GM11168 (cell line): ENCODE measurements at regions not wholly inside any gene's neighbourhood (a gene's known extent, or its start where the extent isn't known, plus 50 kb on each side); places are given as distances from the start of the nearest gene placed in this dataset.
"Not testable (repeated sequence)": the region's sequence is repeated elsewhere in the genome, so short reads cannot be mapped to it uniquely, and the experiment has no call there.

Source experiments
- in situ Hi-C: fragments of 300-500 bp; cut with MboI; formaldehyde crosslinking; loops from one replicate; pipeline ENCODE4 v1.12.0; 2022; ENCODE audit warnings: low sequenced_read_pairs; ENCODE audit not compliant: unreplicated experiment

GRCh38 chr3:112765531-112765930 lies 81.1 kb downstream of the CD200R1L start:
- in situ Hi-C loops, result no loop called here

- in situ Hi-C loops, result no loop called here
These were observed 83.4 kb downstream of the CD200R1L start for GRCh38 chr3:112763258-112763657.

GRCh38 chr3:112761062-112761638 lies 85.5 kb downstream of the CD200R1L start:
- in situ Hi-C loops, result no loop called here

GRCh38 chr3:112759681-112760080 lies 87.0 kb downstream of the CD200R1L start:
- in situ Hi-C loops, result no loop called here

GRCh38 chr3:112759210-112759609 lies 87.5 kb downstream of the CD200R1L start:
- in situ Hi-C loops, result no loop called here

- in situ Hi-C loops, result no loop called here
These were observed 89.5 kb downstream of the CD200R1L start for GRCh38 chr3:112757197-112757596.

- in situ Hi-C loops, result no loop called here
These were observed 90.6 kb downstream of the CD200R1L start for GRCh38 chr3:112755845-112756613.

GRCh38 chr3:112755046-112755445 lies 91.6 kb downstream of the CD200R1L start:
- in situ Hi-C loops, result not testable (repeated sequence)

GRCh38 chr3:112751564-112752512 lies 94.8 kb downstream of the CD200R1L start:
- in situ Hi-C loops, result no loop called here

GRCh38 chr3:112751061-112751460 lies 95.6 kb downstream of the CD200R1L start:
- in situ Hi-C loops, result no loop called here

- in situ Hi-C loops, result no loop called here
These were observed 99.0 kb downstream of the CD200R1L start for GRCh38 chr3:112747624-112748023.

- in situ Hi-C loops, result no loop called here
These were observed 99.9 kb downstream of the CD200R1L start for GRCh38 chr3:112746675-112747280.

- in situ Hi-C loops, result no loop called here
These were observed 101.0 kb downstream of the CD200R1L start for GRCh38 chr3:112745567-112746248.

- in situ Hi-C loops, result no loop called here
These were observed 101.7 kb downstream of the CD200R1L start for GRCh38 chr3:112744825-112745566.

- in situ Hi-C loops, result no loop called here
These were observed 102.6 kb downstream of the CD200R1L start for GRCh38 chr3:112744106-112744505.

- in situ Hi-C loops, result no loop called here
These were observed 102.0 kb upstream of the CCDC80 start for GRCh38 chr3:112742934-112743333.

- in situ Hi-C loops, result no loop called here
These were observed 101.0 kb upstream of the CCDC80 start for GRCh38 chr3:112741983-112742382.

- in situ Hi-C loops, result no loop called here
These were observed 99.9 kb upstream of the CCDC80 start for GRCh38 chr3:112740835-112741234.
